GM21528 (cell line): ENCODE measurements at regions not wholly inside any gene's neighbourhood (a gene's known extent, or its start where the extent isn't known, plus 50 kb on each side); places are given as distances from the start of the nearest gene placed in this dataset.

Experiments
- ATAC-seq: cut with Tn5 transposase; IDR thresholded peaks from one replicate; pipeline ENCODE4 v1.9.1; 2021; ENCODE audit warnings: mild to moderate bottlenecking, moderate library complexity; ENCODE audit not compliant: unreplicated experiment, low FRiP score

- no peak for ATAC-seq
Observed at GRCh38 chr18:77807650-77808049, 558.0 kb downstream of the GALR1 start.

- no peak for ATAC-seq
Observed at GRCh38 chr18:77811503-77811902, 561.9 kb downstream of the GALR1 start.

- no peak for ATAC-seq
Observed at GRCh38 chr18:77815666-77816338, 566.2 kb downstream of the GALR1 start.

DNA sequence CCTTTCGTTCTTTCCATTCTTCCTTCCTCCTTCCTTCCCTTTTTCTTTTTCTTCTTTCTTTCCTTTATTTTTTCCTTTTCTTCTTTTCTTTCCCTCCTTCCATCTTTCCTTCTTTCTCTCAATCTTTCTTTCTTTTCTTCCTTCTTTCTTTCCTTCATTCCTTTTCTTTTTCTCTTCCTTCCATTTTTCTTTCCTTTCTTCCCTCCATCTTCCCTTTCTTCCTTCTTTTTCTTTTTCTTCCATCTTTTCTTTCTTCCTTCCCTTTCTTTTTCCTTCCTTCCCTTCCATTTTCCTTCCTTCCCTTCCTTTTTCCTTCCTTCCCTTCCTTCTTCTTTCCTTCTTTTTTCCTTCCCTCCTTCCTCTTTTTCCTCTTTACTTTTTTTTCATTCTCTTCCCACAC lies 568.7 kb downstream of the GALR1 start:
- ATAC-seq = no peak

GRCh38 chr18:77820472-77820871 lies 570.8 kb downstream of the GALR1 start:
- ATAC-seq = no peak

- ATAC-seq = no peak
Observed at GRCh38 chr18:77821892-77822291, 572.2 kb downstream of the GALR1 start.

GRCh38 chr18:77822632-77823031 lies 573.0 kb downstream of the GALR1 start:
- no peak for ATAC-seq

DNA sequence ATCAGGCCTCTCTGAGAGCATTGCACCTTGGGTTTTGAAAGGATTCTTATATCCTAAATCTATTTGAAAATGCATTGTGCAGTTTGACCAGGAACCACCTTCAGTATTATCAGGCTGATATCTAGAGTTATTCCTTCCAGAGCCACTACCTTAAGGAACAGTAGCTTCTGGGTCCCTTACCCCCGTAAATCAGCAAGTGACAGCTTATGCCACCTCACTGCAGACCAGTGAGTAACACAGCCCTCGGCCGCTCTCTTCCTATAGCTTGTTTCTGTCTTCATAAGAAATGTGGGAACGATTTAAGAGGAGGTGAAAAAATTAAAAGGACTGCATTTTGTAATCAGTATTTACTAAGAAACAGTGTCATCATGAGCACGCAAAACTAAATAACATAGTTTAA lies 584.2 kb downstream of the GALR1 start:
- no peak for ATAC-seq

DNA sequence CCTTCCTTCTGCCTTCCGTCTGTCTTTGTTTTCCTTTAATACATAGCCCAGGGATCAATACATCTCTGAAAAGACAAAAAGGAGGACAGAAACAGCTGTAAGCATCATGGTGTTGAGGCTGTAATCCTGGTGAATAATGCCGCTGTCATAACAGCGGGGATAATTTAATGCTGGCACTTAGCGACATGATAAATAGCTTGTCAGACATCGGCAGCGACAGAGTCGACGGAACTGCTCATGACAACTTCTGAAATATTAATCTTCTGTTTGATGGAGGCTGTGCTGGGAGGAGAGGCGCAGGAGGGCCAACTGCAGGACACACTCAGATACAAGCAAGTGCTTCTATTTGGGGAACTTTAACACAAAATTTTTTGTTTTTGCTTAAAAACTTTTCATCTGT lies 602.2 kb downstream of the GALR1 start:
- no peak for ATAC-seq

DNA sequence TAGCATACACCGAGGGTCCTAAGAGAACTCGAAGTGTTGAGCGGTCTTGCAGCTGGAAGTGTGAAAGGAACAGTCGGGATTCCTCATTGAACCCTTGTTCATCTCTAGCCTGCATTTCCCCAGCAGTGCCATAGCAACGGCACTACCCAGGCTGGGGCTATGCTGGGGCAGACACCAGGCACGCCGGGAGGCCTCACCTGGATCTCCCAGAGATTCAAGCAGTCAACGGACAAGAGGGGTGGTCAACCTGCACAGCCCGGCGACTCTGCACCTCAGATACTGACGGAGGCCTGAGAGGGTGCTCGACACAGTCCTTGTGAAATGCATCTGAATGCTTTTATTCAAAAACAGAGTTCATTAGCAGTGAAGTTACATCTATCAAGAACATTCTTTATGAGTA lies 604.2 kb downstream of the GALR1 start:
- no peak for ATAC-seq

GRCh38 chr18:77857678-77858655 lies 608.3 kb downstream of the GALR1 start:
- no peak for ATAC-seq

DNA sequence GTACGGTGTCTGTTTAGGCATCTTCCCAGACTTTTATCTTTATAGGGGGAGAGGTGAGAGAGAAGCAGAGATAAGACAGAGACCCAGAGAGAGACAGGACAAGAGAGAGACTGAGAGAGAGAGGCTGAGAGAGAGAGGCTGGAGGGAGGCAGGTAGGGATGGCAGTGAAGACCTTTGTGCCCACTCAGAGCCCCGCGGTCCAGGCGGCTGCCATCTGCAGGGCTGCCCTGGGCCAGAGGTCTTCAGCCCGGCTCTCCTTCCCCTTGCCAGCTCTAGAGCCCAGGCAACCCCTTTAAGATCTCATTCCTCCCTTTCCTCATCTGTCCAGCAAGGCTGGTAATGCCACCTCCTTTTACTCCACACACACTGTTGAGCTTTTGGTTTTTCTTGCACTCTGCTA lies 610.0 kb downstream of the GALR1 start:
- ATAC-seq = no peak

- no peak for ATAC-seq
Observed at GRCh38 chr18:77862066-77862757, 612.6 kb downstream of the GALR1 start.

- no peak for ATAC-seq
Observed at GRCh38 chr18:77865853-77866252, 616.2 kb downstream of the GALR1 start.

- ATAC-seq = no peak
Observed at GRCh38 chr18:77866351-77866750, 616.7 kb downstream of the GALR1 start.

DNA sequence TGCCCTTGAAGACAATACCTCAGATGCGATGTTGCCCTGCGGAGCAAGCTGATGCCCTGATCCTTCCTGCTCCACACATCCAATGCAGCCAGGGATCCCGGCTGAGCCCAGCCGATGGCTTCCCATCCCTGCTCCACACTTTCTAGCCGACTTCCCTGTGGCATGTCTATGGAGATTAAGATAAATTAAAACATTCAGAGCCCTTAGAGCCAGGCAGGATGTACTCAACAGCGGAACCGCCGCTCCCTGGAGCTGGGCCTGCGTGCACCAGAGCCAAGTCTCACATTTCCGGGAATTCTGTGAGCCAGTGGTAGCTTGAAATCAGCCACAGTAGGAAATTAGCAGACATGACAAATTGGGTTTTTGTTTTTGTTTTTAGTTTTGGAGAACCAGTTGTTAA lies 620.6 kb downstream of the GALR1 start:
- ATAC-seq = no peak

- no peak for ATAC-seq
Observed at GRCh38 chr18:77870894-77871293, 621.2 kb downstream of the GALR1 start.

GRCh38 chr18:77872166-77872565 lies 622.5 kb downstream of the GALR1 start:
- ATAC-seq = no peak

GRCh38 chr18:77876319-77876865 lies 626.7 kb downstream of the GALR1 start:
- no peak for ATAC-seq

DNA sequence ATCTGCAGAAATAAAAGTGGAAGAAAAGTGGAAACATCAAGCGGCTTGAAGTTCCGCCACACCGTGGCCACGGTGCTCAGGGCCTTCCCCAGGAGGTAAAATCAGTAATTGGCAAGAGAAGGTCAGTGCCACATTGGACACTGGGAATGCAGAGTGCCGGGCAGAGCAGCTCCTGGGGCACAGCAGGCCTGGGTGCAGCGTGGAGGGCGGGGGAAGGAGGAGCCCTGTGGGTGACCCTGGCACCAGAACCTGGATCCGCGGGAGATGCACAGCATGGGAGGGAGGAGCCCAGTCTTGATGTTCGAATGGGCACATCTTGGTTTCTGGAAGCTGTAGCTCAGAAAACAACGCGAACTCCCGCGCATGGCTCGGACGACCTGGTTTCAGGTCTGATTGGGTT lies 630.2 kb downstream of the GALR1 start:
- ATAC-seq = no peak

DNA sequence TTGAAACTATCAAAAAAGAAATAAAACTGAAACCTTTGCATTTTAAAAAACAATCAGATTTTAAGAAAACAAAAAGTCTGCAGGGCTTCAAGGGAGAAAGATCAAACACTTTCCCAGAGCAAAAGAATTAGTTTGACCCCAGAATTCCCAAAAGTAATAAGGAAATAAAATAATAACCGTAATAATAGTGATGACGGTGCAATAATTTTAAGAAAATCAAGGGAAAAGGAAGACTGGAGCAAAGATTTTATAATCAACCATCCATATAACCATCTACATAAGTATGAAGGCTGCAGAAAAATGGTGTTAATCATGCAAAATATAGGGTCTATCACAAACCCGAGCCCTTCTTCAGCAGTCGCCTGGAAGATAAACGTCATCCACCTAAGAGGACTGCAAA lies 634.8 kb downstream of the GALR1 start:
- ATAC-seq = no peak
